ENCODE measurements at regions not wholly inside any gene's neighbourhood (a gene's known extent, or its start where the extent isn't known, plus 50 kb on each side); places are given as distances from the start of the nearest gene placed in this dataset.

GRCh38 chr22:48098243-48098920, 1335.9 kb downstream of the TBC1D22A start:
- DNase-seq: no peak

DNA sequence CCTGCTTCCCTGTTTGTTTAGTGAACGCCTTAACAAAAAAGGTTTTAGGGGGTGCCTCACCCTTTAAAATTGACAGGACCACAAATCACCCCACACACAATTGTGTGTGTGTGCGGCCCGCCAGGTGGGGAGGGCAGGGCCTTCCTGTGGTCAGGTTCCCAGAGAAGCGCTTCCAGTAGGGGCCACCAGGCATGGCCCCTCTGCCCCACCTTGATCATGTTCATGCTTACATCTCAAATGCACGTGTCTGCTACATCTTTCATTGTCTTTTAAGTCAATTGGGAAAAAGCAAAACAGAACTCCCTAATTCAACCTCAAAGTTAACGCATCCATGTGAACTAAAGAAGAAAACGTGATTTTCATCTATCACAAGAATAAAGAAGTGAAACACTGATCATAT, 1335.3 kb downstream of the TBC1D22A start:
- no peak for DNase-seq

DNA sequence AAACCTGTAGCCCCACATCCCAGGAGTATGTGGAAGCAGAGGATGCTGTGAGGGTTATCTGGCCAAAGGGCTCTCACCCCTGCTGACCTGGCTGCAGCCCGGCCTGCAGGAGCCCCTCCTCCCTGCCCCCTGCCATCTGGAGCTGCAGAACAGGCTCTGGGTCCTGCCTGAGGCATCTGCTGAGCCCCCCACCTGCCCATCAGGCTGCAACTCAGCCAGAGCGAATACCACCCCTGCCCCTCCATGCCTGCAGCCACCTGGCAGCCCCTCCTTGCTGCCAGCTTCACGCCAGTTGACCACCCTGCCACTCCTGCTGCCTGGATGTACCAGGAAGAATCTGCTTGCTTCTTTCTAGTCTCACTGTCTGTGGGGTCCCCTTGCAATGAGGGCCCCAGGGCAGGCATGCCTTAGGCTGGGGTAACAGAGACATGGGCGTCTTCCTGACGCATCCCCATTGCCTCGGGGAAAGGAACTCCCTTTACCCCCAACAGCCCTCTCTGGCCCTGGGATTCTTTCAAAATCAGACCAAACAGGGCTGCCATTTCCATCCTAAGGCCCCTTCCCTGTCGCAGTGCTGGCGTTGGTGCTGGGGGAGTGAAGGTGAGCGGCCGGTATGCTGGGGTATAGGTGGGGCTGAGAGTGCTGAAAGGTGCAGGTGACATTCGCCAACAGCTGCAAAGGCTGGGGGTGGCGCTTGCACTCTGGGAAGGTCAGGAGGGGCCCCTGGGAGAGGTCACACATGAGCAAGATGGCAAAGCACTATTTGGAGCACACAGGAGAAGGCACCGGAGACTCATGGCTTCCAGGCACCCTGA, 1334.6 kb downstream of the TBC1D22A start:
- DNase-seq: no peak

GRCh38 chr22:48096411-48096810, 1334.0 kb downstream of the TBC1D22A start:
- DNase-seq: no peak

GRCh38 chr22:48093981-48094380, 1331.5 kb downstream of the TBC1D22A start:
- DNase-seq: no peak

GRCh38 chr22:48092866-48093265, 1330.4 kb downstream of the TBC1D22A start:
- no peak for DNase-seq

- DNase-seq: no peak
Observed at GRCh38 chr22:48091656-48092223, 1329.3 kb downstream of the TBC1D22A start.

DNA sequence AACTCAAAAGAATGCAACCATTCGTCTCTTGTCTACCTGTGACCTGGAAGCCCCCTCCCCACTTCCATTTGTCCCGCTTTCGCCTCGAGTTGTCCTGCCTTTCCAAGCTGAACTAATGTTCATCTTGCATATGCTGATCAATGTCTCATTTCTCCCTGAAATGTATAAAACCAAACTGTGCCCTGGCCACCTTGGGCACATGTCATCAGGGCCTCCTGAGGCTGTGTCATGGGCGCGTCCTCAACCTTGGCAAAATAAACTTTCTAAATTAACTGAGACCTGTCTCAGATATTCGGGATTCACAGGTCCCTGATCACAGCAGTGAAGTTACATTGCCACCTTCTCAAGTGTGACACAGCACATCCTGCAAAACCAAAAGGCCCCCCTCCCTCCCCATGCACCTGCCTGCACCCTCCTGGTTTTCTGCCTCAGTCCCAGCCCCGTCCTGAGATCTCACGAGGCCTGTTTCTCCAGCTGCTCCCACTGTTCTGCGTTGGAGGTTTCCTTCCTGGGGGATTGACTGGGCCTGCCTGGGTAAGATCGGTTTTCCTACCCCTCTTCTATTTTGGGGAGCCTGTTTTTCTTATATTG, 1328.7 kb downstream of the TBC1D22A start:
- DNase-seq: no peak

DNA sequence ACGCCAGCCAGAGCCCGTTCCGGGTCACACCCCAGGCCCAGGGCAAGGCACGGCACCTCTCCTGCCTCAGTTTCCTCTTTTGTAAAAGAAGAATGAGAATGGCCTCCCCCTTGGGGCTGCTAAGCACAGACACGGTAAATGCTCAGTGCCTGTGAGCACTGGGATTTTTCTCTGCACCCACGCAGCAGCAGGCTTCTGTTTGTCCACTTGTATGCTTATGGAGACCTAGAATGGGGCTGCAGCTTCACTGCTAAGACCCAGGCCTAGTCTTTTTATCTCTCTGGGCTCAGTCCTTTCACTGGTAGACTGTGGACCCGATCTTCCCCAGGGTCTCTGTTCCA, 1327.9 kb downstream of the TBC1D22A start:
- DNase-seq: no peak

DNA sequence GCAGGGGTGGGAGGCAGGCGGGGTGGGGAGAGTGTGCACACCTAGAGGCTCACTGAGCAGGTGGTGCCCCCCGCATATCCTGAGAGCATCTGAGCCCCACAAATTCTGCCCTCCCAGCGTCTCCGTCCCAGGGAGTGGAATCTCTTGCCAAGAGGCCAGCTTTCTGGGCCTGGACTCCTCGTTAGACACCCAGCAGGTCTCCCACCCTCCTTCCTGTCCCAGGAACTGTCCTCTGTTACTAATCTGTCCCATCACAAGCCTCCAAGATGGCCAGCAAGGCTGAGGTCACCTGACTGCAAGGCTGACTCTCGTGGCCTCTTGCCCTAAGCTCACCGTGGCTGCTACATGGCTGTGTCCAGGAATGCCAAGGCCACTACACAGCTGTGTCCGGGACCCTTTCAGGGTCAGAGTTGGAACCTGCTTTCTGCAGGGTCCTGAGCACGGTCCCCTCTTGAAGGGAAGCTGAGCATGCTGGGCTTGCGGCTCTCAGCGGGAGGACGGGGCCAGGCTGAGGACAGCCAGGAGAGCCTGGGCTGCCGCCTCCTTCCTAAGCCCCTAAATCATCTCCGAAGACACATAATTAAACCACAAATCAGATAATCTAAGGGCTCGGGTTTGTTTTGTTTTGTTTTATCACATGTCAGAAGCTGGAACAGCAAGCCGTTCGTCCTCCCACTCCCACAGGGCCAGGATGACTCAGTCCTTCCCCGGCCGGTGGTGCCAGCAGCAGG, 1327.3 kb downstream of the TBC1D22A start:
- no peak for DNase-seq

DNA sequence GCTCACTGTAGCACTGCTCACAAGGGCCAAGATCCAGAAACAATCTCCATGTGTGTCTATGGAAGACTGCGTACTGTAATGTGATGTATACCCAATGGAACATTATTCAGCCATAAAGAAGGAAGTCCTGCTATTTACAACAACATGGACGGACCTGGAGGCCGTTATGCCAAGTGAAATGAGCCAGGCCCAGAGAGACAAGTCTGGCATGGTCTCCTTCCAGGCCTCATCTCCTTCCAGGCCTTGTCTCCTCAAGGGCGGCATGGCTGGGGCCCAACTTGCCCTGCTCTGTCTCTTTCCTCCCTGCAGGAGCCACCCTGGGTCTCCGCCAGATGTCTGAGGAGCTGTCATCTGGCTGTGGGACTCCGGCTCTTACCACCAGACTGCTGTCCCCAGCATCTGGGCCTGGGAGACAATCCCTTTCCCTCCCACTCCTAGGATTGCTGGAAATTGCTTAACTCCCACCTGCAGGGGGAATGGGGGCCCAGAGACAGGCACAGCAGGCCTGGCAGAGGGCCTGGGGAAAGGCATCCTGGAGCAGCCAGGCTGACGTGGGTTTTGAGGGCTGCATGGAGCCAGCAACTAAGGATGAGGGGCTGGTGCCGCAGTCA, 1326.6 kb downstream of the TBC1D22A start:
- no peak for DNase-seq

GRCh38 chr22:48088251-48088650, 1325.8 kb downstream of the TBC1D22A start:
- DNase-seq: no peak

GRCh38 chr22:48085901-48086645, 1323.6 kb downstream of the TBC1D22A start:
- DNase-seq: no peak

- DNase-seq: no peak
Observed at GRCh38 chr22:48084729-48085050, 1322.2 kb downstream of the TBC1D22A start.

DNA sequence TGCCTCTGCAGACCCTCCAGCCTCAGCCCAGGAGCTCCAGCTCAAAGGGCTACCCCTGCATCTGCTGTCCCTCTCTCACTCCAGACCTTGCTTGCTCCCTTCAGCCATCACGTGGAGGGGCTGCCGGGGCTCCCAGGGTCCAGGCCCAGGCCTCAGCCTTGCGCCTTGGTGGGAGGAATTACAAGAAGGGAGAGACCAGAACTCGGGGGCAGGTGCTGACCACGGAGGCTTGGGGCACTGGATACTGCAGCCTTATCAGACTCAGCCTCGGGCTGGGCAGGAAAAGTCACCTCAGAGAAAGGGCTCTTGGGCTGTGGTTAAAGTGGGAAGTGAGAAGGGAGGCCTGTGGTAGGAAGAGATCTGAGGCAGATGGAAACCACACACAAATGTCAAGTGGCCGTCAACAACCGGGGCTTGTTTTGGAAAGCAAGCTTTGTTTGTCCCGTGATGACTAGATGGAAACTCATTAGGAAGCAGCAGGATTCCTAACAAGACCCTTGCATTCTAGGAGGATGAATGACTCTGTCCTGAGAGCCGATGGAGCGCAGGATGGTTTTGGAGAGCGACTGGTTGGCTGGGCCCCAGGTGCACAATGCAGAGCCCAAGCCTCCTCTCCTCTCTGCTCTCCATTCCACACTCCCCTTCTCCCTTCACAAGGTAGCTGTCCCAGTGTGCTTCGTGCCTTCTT, 1321.7 kb downstream of the TBC1D22A start:
- no peak for DNase-seq

DNA sequence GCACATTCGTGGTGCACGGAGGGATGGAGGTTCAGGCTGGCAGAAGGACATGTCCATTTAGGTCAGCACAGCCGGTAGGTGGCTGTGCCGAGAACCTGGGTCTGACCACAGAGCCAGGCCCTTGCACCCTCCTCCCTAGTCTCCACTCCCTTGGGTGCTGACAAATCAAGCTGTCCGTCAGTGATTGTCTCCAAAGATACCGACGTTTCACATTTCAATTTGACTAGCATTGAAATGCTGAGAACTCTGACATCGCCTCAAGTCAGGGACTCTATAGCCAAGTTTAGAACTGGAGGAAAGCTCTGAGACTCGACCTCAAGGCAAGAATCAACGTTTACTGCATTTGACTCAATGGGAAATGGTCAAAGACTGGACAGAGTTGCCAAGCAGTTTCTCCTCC, 1321.1 kb downstream of the TBC1D22A start:
- DNase-seq: no peak

GRCh38 chr22:48082284-48082683, 1319.8 kb downstream of the TBC1D22A start:
- DNase-seq: no peak

DNA sequence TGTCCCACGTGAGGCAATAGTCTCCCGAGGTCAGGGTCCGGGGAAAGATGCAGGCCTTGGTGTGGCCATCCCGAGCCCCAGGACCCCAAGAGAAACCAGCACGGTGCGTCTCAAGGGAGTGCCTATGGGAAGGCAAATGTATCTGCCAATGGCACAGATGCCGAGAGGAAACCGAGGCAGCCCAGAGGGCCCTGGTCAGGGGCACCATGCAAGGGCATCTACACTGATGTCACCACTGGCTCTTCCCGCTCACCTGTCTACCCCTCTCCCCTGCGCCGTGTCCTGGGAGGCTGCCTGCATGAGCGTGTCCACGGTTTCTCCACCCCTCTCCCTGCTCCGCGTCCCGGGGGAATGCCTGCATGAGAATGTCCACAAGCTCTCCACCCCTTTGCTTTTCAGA, 1318.8 kb downstream of the TBC1D22A start:
- DNase-seq: no peak

- DNase-seq: no peak
Observed at GRCh38 chr22:48080316-48081165, 1318.1 kb downstream of the TBC1D22A start.

DNA sequence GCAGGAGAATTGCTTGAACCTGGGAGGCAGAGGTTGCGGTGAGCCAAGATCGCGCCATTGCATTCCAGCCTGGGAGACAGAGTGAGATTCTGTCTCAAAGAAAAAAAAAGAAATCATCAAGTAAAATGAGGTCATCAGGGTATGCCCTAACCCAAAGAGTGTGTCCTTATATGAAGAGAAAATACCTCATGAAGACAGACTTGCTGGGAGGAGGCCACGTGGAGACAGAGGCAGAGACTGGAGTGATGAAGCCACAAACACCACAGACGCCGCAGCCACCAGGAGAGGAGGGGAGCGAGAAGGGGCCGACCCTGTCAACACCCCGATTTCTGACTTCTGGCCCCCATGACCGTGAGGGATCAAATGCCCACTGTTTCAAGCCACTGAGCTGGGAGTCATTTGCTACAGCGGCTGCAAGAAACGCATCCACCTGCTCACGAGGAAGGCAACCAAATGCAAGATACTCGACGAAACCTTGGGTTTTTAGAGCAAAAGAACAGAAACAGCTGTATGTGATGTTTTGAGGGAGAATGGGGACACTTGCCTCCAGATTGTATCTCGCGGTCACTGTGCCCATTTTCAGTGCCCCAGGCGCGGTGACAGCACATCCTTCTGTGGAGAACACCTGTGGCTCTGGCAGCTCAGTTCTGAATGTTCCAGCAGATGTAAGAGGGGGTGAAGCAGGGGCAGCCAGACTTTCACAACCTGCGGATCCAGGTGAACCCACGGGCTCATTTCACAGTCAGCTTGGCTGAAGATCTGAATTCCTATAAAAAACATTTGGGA, 1317.2 kb downstream of the TBC1D22A start:
- no peak for DNase-seq
